Endodermal cell (in vitro differentiated cells): ENCODE measurements at regions not wholly inside any gene's neighbourhood (a gene's known extent, or its start where the extent isn't known, plus 50 kb on each side); places are given as distances from the start of the nearest gene placed in this dataset.

Experiments used
- DNase-seq: peaks from one replicate; pipeline ENCODE4 v3.0.0-alpha.2; 2017
- H3K27ac ChIP-seq: 2 replicates; pipeline ENCODE4 v1.5.1; 2013; ENCODE audit warnings: mild to moderate bottlenecking, low read depth, low read length, moderate library complexity
- H3K27me3 ChIP-seq: 2 replicates; pipeline ENCODE4 v1.6.1; 2013; ENCODE audit warnings: mild to moderate bottlenecking, low read length, moderate library complexity; ENCODE audit not compliant: insufficient read depth, control insufficient read depth, poor library complexity, severe bottlenecking
- H3K36me3 ChIP-seq: 2 replicates; pipeline ENCODE4 v1.7.0; 2013; ENCODE audit warnings: mild to moderate bottlenecking, low read length, moderate library complexity; ENCODE audit not compliant: control insufficient read depth, insufficient read depth
- H3K4me1 ChIP-seq: one replicate; pipeline ENCODE4 v1.7.0; 2013; ENCODE audit warnings: low read length; ENCODE audit not compliant: control insufficient read depth, insufficient read depth
- H3K4me3 ChIP-seq: 2 replicates; pipeline ENCODE4 v1.5.1; 2013; ENCODE audit warnings: mild to moderate bottlenecking, low read length, moderate library complexity
- H3K9ac ChIP-seq: 2 replicates; pipeline ENCODE4 v1.6.1; 2013; ENCODE audit warnings: mild to moderate bottlenecking, low read length, moderate library complexity; ENCODE audit not compliant: poor library complexity, severe bottlenecking; ENCODE audit errors: extremely low read depth
- H3K9me3 ChIP-seq: 2 replicates; pipeline ENCODE4 v1.6.1; 2013; ENCODE audit warnings: mild to moderate bottlenecking, low read length, moderate library complexity; ENCODE audit not compliant: control insufficient read depth
- H3K27ac Mint-ChIP-seq: 2 replicates; pipeline ENCODE4 v1.8.0; 2020; ENCODE audit warnings: mixed read lengths
- H3K27me3 Mint-ChIP-seq: 2 replicates; pipeline ENCODE4 v1.8.0; 2021; ENCODE audit warnings: mild to moderate bottlenecking, mixed read lengths; ENCODE audit not compliant: insufficient read depth
- H3K36me3 Mint-ChIP-seq: 2 replicates; pipeline ENCODE4 v1.8.0; 2020; ENCODE audit warnings: low read depth, mixed read lengths
- H3K4me1 Mint-ChIP-seq: 2 replicates; pipeline ENCODE4 v1.8.0; 2020; ENCODE audit warnings: mixed read lengths
- H3K4me3 Mint-ChIP-seq: 2 replicates; pipeline ENCODE4 v1.8.0; 2020; ENCODE audit warnings: mild to moderate bottlenecking, moderate library complexity, mixed read lengths
- H3K9me3 Mint-ChIP-seq: 2 replicates; pipeline ENCODE4 v1.8.0; 2020; ENCODE audit warnings: mild to moderate bottlenecking, mixed read lengths
- CTCF ChIP-seq: fragments of 200-600 bp; sonication (generic); conservative IDR thresholded peaks from 2 replicates; pipeline ENCODE4 v1.5.0; 2021; ENCODE audit warnings: antibody characterized with exemption, mild to moderate bottlenecking
- WGBS, 2 experiments: methylation state at CpG; one replicate each; pipeline versions ENCODE4 v1.1.5 to v1.1.7; 2013; ENCODE audit warnings: missing lambda C conversion rate in 2 of 2, mixed read lengths in 1 of 2; ENCODE audit not compliant: insufficient coverage in 1 of 2, insufficient read length in 1 of 2; 5-methylcytosine and 5-hydroxymethylcytosine counted together

- no peak overlapping the region for H3K4me3 ChIP-seq
- no peak overlapping the region for H3K27ac ChIP-seq
- Mint-ChIP-seq H3K9me3 (peaks cover 4% of the 10 kb centered on the region), H3K27ac (no peak overlapping the region), H3K27me3 (peaks cover 12% of the 10 kb centered on the region), H3K4me1 (no peaks in the 10 kb centered on the region), H3K36me3 (no peaks in the 10 kb centered on the region), H3K4me3 (no peak overlapping the region)
- no peaks in the 10 kb centered on the region for H3K27me3 ChIP-seq
- no peaks in the 10 kb centered on the region for H3K4me1 ChIP-seq
- WGBS, 2 experiments, result 90 to 94% methylated on average over 7 to 14 of the region's 14 CpGs
- DNase-seq, result no peak
- no peak for TF ChIP-seq CTCF
- H3K36me3 ChIP-seq, result no peaks in the 10 kb centered on the region
- no peaks in the 10 kb centered on the region for H3K9me3 ChIP-seq
- H3K9ac ChIP-seq, result no peak overlapping the region
Observed at GRCh38 chr11:31903225-31904074, 92.3 kb upstream of the PAX6 start.

GRCh38 chr11:31902706-31903105 is 91.6 kb upstream of the PAX6 start:
- peaks cover 13% of the 10 kb centered on the region for H3K27me3 Mint-ChIP-seq
- no peak overlapping the region for H3K4me3 Mint-ChIP-seq
- peaks cover 4% of the 10 kb centered on the region for H3K9me3 Mint-ChIP-seq
- H3K4me1 ChIP-seq, result no peaks in the 10 kb centered on the region
- no peak for DNase-seq
- TF ChIP-seq CTCF, result no peak
- no peaks in the 10 kb centered on the region for H3K4me1 Mint-ChIP-seq
- H3K9ac ChIP-seq, result no peak overlapping the region
- no peak overlapping the region for H3K27ac ChIP-seq
- H3K36me3 ChIP-seq, result no peaks in the 10 kb centered on the region
- H3K36me3 Mint-ChIP-seq, result no peaks in the 10 kb centered on the region
- H3K27ac Mint-ChIP-seq, result no peak overlapping the region
- 94 to 96% methylated on average over 3 to 4 of the region's 5 CpGs for WGBS, 2 experiments
- H3K4me3 ChIP-seq, result no peak overlapping the region
- no peaks in the 10 kb centered on the region for H3K9me3 ChIP-seq
- no peaks in the 10 kb centered on the region for H3K27me3 ChIP-seq

- Histone ChIP-seq H3K27ac (no peak overlapping the region), H3K4me1 (peaks cover 3% of the 10 kb centered on the region), H3K4me3 (no peak overlapping the region), H3K36me3 (no peaks in the 10 kb centered on the region), H3K9ac (no peak overlapping the region), H3K9me3 (no peaks in the 10 kb centered on the region), H3K27me3 (no peaks in the 10 kb centered on the region)
- no peak overlapping the region for H3K27ac Mint-ChIP-seq
- H3K4me3 Mint-ChIP-seq, result no peak overlapping the region
- no peaks in the 10 kb centered on the region for H3K36me3 Mint-ChIP-seq
- DNase-seq, result no peak
- peaks cover 10% of the 10 kb centered on the region for H3K27me3 Mint-ChIP-seq
- 100% methylated on average over 1 of the region's 1 CpG; no CpG with 5 or more reads in 1 of the 2 experiments for WGBS, 2 experiments
- TF ChIP-seq CTCF, result no peak
- H3K9me3 Mint-ChIP-seq, result no peaks in the 10 kb centered on the region
- H3K4me1 Mint-ChIP-seq, result peaks cover 6% of the 10 kb centered on the region
Observed at GRCh38 chr11:31895926-31896325, 84.8 kb upstream of the PAX6 start.
